ENCODE measurements at regions not wholly inside any gene's neighbourhood (a gene's known extent, or its start where the extent isn't known, plus 50 kb on each side); places are given as distances from the start of the nearest gene placed in this dataset.

DNA sequence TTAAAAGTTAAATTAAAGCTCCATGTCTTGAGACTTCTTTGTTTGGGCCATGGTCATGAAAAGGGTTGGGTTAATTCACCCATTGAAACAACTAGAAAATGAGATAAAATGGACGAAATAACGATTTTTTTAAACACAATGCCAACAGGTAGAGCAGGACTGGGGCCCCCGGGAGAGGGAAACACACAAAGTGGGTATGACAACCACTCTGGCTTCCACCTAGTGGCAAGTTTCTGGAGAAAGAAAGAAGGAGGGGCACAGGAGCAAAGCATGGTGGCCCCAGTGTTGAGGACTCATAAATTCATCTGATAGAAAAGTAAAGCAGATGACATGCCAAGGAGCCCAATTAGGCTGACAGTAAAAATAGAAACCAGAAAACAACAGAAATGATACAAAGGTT, 68.4 kb downstream of the MYEOV start:
- no peak for TF ChIP-seq EZH2 (IDR thresholded peaks at IDR 0.05; ENCODE audit: borderline replicate concordance, low read depth, low read length, severe bottlenecking)
- TF ChIP-seq MAX (IDR thresholded peaks at IDR 0.05; ENCODE audit: insufficient read depth, insufficient read length) = no peak
- TF ChIP-seq POLR2A (IDR thresholded peaks at IDR 0.05; ENCODE audit: low read depth, low read length) = no peak
- TF ChIP-seq, protein P1, sequence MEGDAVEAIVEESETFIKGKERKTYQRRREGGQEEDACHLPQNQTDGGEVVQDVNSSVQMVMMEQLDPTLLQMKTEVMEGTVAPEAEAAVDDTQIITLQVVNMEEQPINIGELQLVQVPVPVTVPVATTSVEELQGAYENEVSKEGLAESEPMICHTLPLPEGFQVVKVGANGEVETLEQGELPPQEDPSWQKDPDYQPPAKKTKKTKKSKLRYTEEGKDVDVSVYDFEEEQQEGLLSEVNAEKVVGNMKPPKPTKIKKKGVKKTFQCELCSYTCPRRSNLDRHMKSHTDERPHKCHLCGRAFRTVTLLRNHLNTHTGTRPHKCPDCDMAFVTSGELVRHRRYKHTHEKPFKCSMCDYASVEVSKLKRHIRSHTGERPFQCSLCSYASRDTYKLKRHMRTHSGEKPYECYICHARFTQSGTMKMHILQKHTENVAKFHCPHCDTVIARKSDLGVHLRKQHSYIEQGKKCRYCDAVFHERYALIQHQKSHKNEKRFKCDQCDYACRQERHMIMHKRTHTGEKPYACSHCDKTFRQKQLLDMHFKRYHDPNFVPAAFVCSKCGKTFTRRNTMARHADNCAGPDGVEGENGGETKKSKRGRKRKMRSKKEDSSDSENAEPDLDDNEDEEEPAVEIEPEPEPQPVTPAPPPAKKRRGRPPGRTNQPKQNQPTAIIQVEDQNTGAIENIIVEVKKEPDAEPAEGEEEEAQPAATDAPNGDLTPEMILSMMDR (IDR thresholded peaks at IDR 0.05; ENCODE audit: extremely low read depth in 1 of 2, insufficient read depth in 1 of 2, low read depth in 1 of 2, low read length in 2 of 2) = no peak
- TF ChIP-seq JUN (IDR thresholded peaks at IDR 0.05; ENCODE audit: borderline replicate concordance, insufficient read depth, insufficient read length, low read depth) = no peak
- TF ChIP-seq POLR2AphosphoS5 (IDR thresholded peaks at IDR 0.05; ENCODE audit: insufficient read depth, low read depth, low read length) = no peak
- no peak for TF ChIP-seq MYC (IDR thresholded peaks at IDR 0.05; ENCODE audit: low read depth, low read length)
- no peak for TF ChIP-seq GATA2 (IDR thresholded peaks at IDR 0.05; ENCODE audit: insufficient read depth, insufficient read length, low read depth, low read length)
- no peak for TF ChIP-seq FOS (IDR thresholded peaks at IDR 0.05; ENCODE audit: borderline replicate concordance, insufficient read depth, low read length)
